K562 (cell line): ENCODE measurements at regions not wholly inside any gene's neighbourhood (a gene's known extent, or its start where the extent isn't known, plus 50 kb on each side); places are given as distances from the start of the nearest gene placed in this dataset.

Experiments used
- ATAC-seq: fragments of 200-7000 bp; cut with Tn5 transposase; 3 replicates; pipeline ENCODE4 v1.9.1; 2020; ENCODE audit warnings: moderate library complexity
- BruUV-seq: library from RNA; stranded (reverse); fragments of 400-500 nt; replicated peaks from 2 replicates; lab custom pipeline; 2021; lab: Mats Ljungman, UMichigan
- CTCF ChIA-PET: fragments of 300-600 bp; formaldehyde crosslinking; extraction: SDS; loops from one replicate; lab custom pipeline; 2021; ENCODE audit warnings: low intra/inter-chr PET ratio; lab: Yijun Ruan, JAX
- POLR2A ChIA-PET: fragments of 300-600, 350-650 bp; sonication (Branson Sonifier 250); formaldehyde crosslinking; extraction: SDS; loops from one replicate; lab custom pipeline; 2021; ENCODE audit warnings: antibody characterized with exemption, inconsistent platforms; lab: Yijun Ruan, JAX
- DNase-seq, 4 experiments: peaks; one replicate each; pipeline versions ENCODE4 v3.0.0 to v3.0.0-alpha.2; 2011 to 2018; ENCODE audit warnings: low spot score in 3 of 4, mixed read lengths in 3 of 4; ENCODE audit errors: extremely low read depth in 1 of 4
- FAIRE-seq: peaks from 2 replicates; lab custom pipeline; 2011; peaks lifted over from hg19 to GRCh38; lab: Jason Lieb, UNC
- H2AFZ ChIP-seq: 2 replicates; pipeline ENCODE4 v1.6.0; 2011; ENCODE audit warnings: low read depth, low read length, control low read depth, inconsistent platforms
- H3K27ac ChIP-seq: fragments of 200-600 bp; 3 replicates; pipeline ENCODE4 v1.8.0; 2011; ENCODE audit warnings: low read depth, mild to moderate bottlenecking, control low read depth, inconsistent platforms, low read length, moderate library complexity, mixed read lengths; ENCODE audit errors: extremely low read depth
- H3K27me3 ChIP-seq, 2 experiments: fragments of 300-600 bp in 1 of 2; 2 replicates in 1 of 2; 3 replicates in 1 of 2; pipeline versions ENCODE4 v1.6.0 to v1.8.0; 2011; ENCODE audit warnings: inconsistent platforms in 2 of 2, low read length in 2 of 2, mild to moderate bottlenecking in 1 of 2, mixed read lengths in 1 of 2, moderate library complexity in 1 of 2; ENCODE audit not compliant: control insufficient read depth in 2 of 2, insufficient read depth in 2 of 2
- H3K36me3 ChIP-seq: fragments of 300-600 bp; 3 replicates; pipeline ENCODE4 v1.8.0; 2011; ENCODE audit warnings: mild to moderate bottlenecking, low read length, inconsistent platforms; ENCODE audit not compliant: control insufficient read depth, insufficient read depth
- H3K4me1 ChIP-seq, 2 experiments: fragments of 200-600 bp in 1 of 2; replicated peaks in 1 of 2; 2 replicates in 1 of 2; 3 replicates in 1 of 2; pipeline versions ENCODE4 v1.5.1 to v1.8.0; 2011; ENCODE audit warnings: inconsistent platforms in 2 of 2, low read length in 2 of 2, mild to moderate bottlenecking in 1 of 2, mixed read lengths in 1 of 2, moderate library complexity in 1 of 2; ENCODE audit not compliant: control insufficient read depth in 2 of 2, insufficient read depth in 2 of 2
- H3K4me2 ChIP-seq: 2 replicates; pipeline ENCODE4 v1.6.1; 2011; ENCODE audit warnings: low read length, control low read depth, inconsistent platforms, mixed read lengths; ENCODE audit not compliant: insufficient read depth
- H3K4me3 ChIP-seq: fragments of 200-600 bp; sonication (generic), shearing (Covaris generic); 2 replicates; pipeline ENCODE4 v1.5.1; 2016; ENCODE audit warnings: control low read depth, inconsistent platforms
- H3K79me2 ChIP-seq: fragments of 200-600 bp; 3 replicates; pipeline ENCODE4 v1.8.0; 2011; ENCODE audit warnings: low read length, inconsistent platforms; ENCODE audit not compliant: control insufficient read depth, insufficient read depth
- H3K9ac ChIP-seq, 2 experiments: 2 replicates each; pipeline versions ENCODE4 v1.6.0 to v1.6.1; 2011; ENCODE audit warnings: low read depth in 2 of 2, low read length in 2 of 2, control low read depth in 1 of 2, inconsistent platforms in 1 of 2, mild to moderate bottlenecking in 1 of 2, mixed read lengths in 1 of 2; ENCODE audit not compliant: insufficient read depth in 1 of 2
- H3K9me1 ChIP-seq: one replicate; pipeline ENCODE4 v1.6.0; 2011; ENCODE audit warnings: inconsistent platforms, mild to moderate bottlenecking, low read length, moderate library complexity; ENCODE audit not compliant: control insufficient read depth, insufficient read depth
- H3K9me3 ChIP-seq: replicated peaks from 2 replicates; pipeline ENCODE4 v1.5.1; 2011; ENCODE audit warnings: low read depth, low read length, inconsistent platforms; ENCODE audit not compliant: control insufficient read depth, insufficient read depth
- H4K20me1 ChIP-seq: replicated peaks from 2 replicates; pipeline ENCODE4 v1.6.1; 2011; ENCODE audit warnings: low read length, inconsistent platforms, mixed read lengths; ENCODE audit not compliant: control insufficient read depth, insufficient read depth
- BCOR ChIP-seq: fragments of 450-650 bp; IDR thresholded peaks from 2 replicates; pipeline ENCODE4 v1.6.1; 2016
- ERF ChIP-seq: fragments of 450-650 bp; formaldehyde crosslinking; IDR thresholded peaks from 2 replicates; pipeline ENCODE4 v1.4.0; 2020; ENCODE audit warnings: mild to moderate bottlenecking, mixed read lengths
- HNRNPUL1 ChIP-seq: fragments of 200-400 bp; formaldehyde crosslinking; IDR thresholded peaks from 2 replicates; pipeline ENCODE4 v1.6.1; 2017; ENCODE audit warnings: low read length
- MEIS2 ChIP-seq: fragments of 450-650 bp; IDR thresholded peaks from 2 replicates; pipeline ENCODE4 v1.6.1; 2014; ENCODE audit warnings: mild to moderate bottlenecking; ENCODE audit not compliant: partially characterized antibody
- NCOA6 ChIP-seq: fragments of 450-650 bp; IDR thresholded peaks from 2 replicates; pipeline ENCODE4 v1.6.1; 2017; ENCODE audit warnings: mild to moderate bottlenecking
- NR2C1 ChIP-seq, 2 experiments: fragments of 450-650 bp; IDR thresholded peaks; 2 replicates each; pipeline ENCODE4 v1.6.1; 2017; ENCODE audit warnings: mild to moderate bottlenecking in 2 of 2, antibody characterized with exemption in 1 of 2, inconsistent platforms in 1 of 2, missing compliant biosample characterization in 1 of 2, missing genetic modification characterization in 1 of 2
- ZBTB49 ChIP-seq: sonication (generic); formaldehyde crosslinking; IDR thresholded peaks from 2 replicates; pipeline ENCODE4 v1.8.0; 2022; ENCODE audit warnings: missing genetic modification reagents, mild to moderate bottlenecking, borderline replicate concordance
- ZNF197 ChIP-seq: fragments of 200-800 bp; sonication (Bioruptor generic); IDR thresholded peaks from 2 replicates; pipeline ENCODE4 v1.6.1; 2016; ENCODE audit warnings: low read depth, missing genetic modification characterization, missing compliant biosample characterization
- ZNF324 ChIP-seq: fragments of 250-450 bp; sonication (Bioruptor Pico); IDR thresholded peaks from 2 replicates; pipeline ENCODE4 v1.4.0; 2020; ENCODE audit warnings: mild to moderate bottlenecking
- ZNF592 ChIP-seq: fragments of 450-650 bp; IDR thresholded peaks from 2 replicates; pipeline ENCODE4 v1.6.1; 2017; ENCODE audit warnings: antibody characterized with exemption, mild to moderate bottlenecking
- whole genome bisulfite sequencing: fragments of 100-300 bp; shearing (Covaris generic); methylation state at CpG from one replicate; pipeline ENCODE4 v1.1.6; 2016; ENCODE audit warnings: low coverage, mixed read lengths; ENCODE audit not compliant: insufficient coverage; ENCODE audit errors: missing lambda C conversion rate; 5-methylcytosine and 5-hydroxymethylcytosine counted together
- in situ Hi-C: fragments of 300-500 bp; cut with MboI; formaldehyde crosslinking; loops from 4 replicates; pipeline ENCODE4 v1.15.0; 2018; ENCODE audit warnings: inconsistent platforms, mixed read lengths
- intact Hi-C: fragments of 100-400 bp; cut with micrococcal nuclease; formaldehyde crosslinking; loops from 2 replicates; pipeline ENCODE4 v1.14.2; 2022
- TF ChIP-seq, protein P1 (sequence below): sonication (generic); formaldehyde crosslinking; IDR thresholded peaks from 2 replicates; pipeline ENCODE4 v1.8.0; 2022; ENCODE audit warnings: mild to moderate bottlenecking, missing genetic modification reagents

DNA sequence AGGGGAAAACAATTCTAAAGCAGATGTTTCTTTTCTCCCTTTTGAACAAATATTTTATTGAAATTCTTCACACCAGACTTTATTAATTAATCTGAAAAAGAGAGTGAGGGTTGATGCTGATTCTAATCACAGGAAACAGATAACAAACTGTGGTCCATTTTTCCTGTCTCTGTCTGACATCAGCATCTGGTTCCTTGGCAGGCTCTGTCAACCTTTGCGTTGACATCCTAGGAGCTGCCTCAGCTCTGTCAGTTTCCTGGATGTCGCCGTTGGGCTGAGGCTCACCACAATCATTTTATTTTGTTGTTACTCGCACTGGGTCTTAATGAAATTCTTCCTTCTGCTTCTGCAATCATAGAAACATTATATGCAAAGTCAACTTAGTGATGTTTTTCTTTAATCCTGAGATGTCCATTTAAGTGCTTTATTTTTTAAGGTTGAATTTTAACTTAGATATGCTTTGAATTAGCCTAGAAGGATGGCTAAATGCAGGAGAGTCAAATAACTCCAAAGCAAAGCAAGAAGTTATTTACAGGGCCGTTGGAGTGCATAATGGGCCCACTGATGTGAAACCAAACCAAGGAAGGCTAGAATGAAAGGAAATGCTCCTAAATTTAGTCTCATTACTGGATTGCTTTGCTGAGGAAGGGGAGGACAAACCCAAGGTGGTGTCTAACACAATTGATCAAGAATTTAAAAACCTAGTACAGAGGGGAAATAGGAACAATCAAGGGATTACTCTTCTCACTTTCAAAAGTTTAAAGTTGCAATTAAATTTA is 542.4 kb downstream of the FLRT2 start:
- H2AFZ ChIP-seq, result no peak overlapping the region
- no peaks in the 10 kb centered on the region for H3K36me3 ChIP-seq
- no peak overlapping the region for H3K4me2 ChIP-seq
- no peaks in the 10 kb centered on the region for H3K9me3 ChIP-seq
- DNase-seq (no peak), FAIRE-seq (no peak), ATAC-seq (no peak)
- CTCF ChIA-PET, result no interaction called here
- H3K9me1 ChIP-seq, result no peaks in the 10 kb centered on the region
- BruUV-seq, result no TSS peak
- no peaks in the 10 kb centered on the region for H4K20me1 ChIP-seq
- H3K27me3 ChIP-seq, result no peaks in the 10 kb centered on the region
- no peaks in the 10 kb centered on the region for H3K79me2 ChIP-seq
- TF ChIP-seq ZNF324 (CRISPR knock-in tag) (no peak), MEIS2 (no peak), BCOR (no peak), ZNF197 (CRISPR knock-in tag) (no peak), NR2C1 (IDR thresholded peaks at IDR 0.05) (no peak), NR2C1 (tag; IDR thresholded peaks at IDR 0.05) (no peak), HNRNPUL1 (no peak), ERF (no peak), NCOA6 (no peak), ZNF592 (no peak), ZBTB49 (CRISPR knock-in tag) (no peak)
- TF ChIP-seq, protein P1, sequence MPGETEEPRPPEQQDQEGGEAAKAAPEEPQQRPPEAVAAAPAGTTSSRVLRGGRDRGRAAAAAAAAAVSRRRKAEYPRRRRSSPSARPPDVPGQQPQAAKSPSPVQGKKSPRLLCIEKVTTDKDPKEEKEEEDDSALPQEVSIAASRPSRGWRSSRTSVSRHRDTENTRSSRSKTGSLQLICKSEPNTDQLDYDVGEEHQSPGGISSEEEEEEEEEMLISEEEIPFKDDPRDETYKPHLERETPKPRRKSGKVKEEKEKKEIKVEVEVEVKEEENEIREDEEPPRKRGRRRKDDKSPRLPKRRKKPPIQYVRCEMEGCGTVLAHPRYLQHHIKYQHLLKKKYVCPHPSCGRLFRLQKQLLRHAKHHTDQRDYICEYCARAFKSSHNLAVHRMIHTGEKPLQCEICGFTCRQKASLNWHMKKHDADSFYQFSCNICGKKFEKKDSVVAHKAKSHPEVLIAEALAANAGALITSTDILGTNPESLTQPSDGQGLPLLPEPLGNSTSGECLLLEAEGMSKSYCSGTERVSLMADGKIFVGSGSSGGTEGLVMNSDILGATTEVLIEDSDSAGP (CRISPR knock-in tag), result no peak
- TF ChIP-seq, all 486 proteins: peak for 0
- intact Hi-C loops (no loop called here), in situ Hi-C loops (no loop called here)
- POLR2A ChIA-PET, result no interaction called here
- Histone ChIP-seq H3K9ac (no peak overlapping the region), H3K27ac (no peak overlapping the region), H3K4me1 (no peaks in the 10 kb centered on the region), H3K4me3 (no peak overlapping the region)
- WGBS, result 0% methylated on average over 5 of the region's 5 CpGs
